Epidermal melanocyte (primary cell): ENCODE measurements at regions not wholly inside any gene's neighbourhood (a gene's known extent, or its start where the extent isn't known, plus 50 kb on each side); places are given as distances from the start of the nearest gene placed in this dataset.
"Not testable (repeated sequence)": the region's sequence is repeated elsewhere in the genome, so short reads cannot be mapped to it uniquely, and the experiment has no call there.

Experiments used
- DNase-seq: peaks from one replicate; pipeline ENCODE4 v3.0.0; 2011; ENCODE audit warnings: low spot score; ENCODE audit not compliant: insufficient read length

GRCh38 chr9:87781331-87781730 lies 55.4 kb downstream of the CTSL start:
- no peak for DNase-seq

DNA sequence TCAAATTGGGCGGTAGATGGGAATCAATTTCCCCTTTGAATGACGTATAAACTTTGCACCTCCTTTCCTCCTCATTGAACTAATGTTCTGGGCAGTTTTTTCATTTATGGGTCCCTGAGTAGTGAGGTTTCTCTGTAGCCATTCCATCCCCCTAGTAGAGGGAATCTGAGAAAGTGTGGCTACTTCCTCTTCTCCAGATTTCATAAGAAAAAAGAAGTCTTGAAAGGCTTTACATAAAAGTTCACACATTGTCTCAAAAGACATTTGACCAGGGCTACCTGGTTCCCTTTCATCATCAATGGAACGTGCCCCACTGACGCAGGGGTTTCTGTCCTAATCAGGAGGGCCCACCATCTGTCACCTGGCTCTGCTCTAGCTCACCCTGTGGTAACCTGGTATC lies 57.3 kb downstream of the CTSL start:
- DNase-seq: no peak

DNA sequence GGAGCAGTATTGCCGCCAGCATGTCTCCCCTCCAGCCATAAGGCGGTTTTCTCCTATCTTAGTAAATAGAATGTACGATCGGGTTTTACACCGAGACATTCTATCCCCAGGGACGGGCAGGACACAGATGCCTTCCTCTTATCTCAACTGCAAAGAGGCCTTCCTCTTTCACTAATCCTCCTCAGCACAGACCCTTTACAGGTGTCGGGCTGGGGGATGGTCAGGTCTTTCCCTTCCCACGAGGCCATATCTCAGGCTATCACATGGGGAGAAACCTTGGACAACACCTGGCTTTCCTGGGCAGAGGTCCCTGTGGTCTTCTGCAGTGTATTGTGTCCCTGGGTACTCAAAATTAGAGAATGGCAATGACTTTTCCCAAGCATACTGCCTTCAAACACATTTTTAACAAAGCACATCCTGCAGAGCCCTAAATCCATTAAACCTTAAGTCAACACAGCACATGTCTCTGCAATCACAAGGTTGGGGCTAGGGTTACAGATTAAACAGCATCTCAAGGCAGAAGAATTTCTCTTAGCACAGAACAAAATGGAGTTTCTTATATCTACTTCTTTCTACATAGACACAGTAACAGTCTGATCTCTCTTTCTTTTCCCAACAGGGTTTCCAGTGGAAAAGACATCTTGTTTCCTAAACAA lies 59.5 kb downstream of the CTSL start:
- DNase-seq: not testable (repeated sequence)

GRCh38 chr9:87786423-87786822 lies 60.5 kb downstream of the CTSL start:
- DNase-seq: no peak

- no peak for DNase-seq
Observed at GRCh38 chr9:87786876-87787275, 61.0 kb downstream of the CTSL start.

DNA sequence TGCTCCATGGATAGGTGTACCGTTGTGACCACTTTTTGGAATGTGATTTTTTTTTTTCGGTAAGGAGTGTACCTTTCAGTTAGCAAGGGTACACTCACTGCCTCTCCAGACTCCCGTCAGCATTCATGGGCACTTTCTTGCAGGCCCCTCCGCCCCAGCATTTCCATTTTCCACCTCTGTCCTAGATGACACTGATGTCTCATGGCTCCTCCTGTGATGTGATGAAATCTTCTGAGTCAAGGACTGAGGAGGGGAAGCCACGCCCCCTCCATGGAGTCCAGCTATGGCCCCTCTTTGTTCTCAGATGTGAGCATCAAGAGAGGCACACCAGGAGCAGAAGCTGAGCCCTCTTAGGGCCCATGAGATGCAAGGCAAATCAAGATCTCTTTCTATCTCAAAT lies 61.8 kb downstream of the CTSL start:
- no peak for DNase-seq

DNA sequence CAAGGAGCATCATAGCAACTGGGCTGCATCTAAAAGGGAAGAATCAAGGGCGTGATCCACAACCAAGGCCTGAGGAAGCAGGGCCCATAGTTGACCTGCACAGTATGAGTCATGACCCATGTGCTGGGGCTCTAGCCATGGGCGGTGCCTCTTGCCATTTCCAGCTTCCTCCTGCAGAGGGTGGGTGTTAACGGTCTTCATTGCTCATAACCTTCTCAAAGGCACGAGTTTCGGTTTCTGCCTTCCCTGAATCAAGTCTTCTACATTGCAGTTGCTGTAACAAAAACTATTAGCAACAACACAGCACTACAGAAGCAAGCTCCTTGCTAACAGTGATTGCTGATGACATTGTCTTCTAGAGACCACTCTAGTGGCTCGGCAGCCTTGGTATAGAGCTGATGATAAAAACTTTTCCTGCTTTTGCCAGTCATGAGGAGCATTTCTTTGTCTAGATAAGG lies 66.9 kb downstream of the CTSL start:
- peak; percentile 27 for DNase-seq

DNA sequence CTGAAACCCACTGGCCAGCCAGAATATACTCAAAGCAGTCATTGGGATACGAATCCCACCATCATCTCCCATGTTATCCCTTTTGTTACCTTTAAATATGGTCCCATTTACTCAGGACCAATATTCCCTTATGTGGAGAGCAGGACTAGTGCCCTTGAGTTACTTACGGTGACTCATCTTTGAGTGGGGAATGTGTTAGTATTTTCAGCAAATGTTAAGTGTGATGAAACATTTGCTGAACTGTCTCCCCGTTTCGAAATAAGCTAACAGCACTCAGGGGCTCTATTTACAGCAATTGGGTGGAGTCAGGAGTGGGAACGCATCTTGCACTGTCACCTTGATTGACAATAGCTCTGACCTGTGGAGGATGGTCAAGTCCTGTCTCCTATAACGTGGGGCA lies 67.4 kb downstream of the CTSL start:
- peak; percentile 40 for DNase-seq

GRCh38 chr9:87795178-87795577 lies 69.3 kb downstream of the CTSL start:
- no peak for DNase-seq

- no peak for DNase-seq
Observed at GRCh38 chr9:87796196-87796595, 70.3 kb downstream of the CTSL start.

DNA sequence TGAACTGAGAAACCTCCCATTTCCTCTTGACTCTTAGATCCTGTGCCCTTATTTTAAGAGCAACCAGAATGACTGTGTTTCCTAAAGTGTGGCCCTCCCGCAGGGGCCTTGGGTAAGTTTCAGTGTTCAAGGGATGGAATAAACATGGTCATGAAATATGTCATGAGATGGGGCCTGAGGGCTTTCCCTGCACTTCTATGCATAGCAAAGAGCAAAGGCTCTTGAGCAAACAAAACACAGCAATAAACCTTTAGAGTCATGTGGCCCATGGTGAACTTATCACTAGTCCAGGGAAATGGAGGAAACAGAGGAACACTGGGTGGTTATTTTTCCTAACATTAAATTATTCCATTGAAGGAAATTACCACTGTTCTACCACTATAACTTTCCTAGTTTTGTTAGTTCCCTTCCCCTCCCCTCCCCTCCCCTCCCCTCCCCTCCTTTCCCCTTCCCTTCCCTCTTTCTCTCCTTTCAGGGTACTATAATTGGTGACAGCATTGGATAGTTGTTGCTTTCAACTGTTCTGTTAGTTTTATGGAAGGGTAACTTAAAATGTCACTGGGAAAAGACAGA lies 72.4 kb downstream of the CTSL start:
- DNase-seq: peak; percentile 38

DNA sequence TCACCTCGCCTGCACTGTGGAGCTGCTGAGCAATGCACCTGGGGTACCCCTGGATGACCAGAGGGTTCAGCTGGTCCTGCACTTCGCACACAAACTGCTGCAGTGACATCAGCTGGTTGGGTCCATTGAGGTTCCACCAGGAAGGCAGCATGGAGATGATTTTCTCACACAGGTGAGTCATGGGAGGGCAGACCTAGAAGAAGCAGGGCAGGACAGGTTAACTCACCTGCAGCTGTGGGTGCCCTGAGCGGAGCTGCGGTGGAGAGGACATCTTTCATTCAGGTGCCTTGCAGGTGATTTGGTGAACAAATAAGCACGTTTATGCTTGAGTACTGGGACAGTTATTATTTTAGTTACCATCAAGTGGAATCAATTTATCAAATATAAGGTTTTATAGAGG lies 73.6 kb downstream of the CTSL start:
- no peak for DNase-seq

DNA sequence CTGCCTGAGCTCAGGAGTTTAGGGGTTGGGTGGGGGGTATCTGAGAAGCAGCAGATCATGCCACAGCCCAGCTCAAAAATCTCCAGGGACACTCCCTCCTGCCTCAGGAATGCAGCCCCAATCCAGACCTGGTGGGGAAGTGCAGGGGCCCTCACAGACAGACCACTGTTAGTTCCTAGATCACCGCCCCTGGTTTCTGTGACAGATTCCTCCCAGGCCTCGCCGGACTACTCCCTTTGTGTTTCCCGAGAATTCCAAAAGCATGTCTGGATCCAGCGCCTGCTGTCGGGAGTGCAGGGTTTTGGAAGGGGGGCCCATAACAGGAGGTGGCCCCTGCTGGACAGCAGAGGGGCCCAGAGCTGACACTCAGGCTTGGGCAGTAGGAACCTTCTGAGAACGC lies 74.5 kb downstream of the CTSL start:
- DNase-seq: no peak

DNA sequence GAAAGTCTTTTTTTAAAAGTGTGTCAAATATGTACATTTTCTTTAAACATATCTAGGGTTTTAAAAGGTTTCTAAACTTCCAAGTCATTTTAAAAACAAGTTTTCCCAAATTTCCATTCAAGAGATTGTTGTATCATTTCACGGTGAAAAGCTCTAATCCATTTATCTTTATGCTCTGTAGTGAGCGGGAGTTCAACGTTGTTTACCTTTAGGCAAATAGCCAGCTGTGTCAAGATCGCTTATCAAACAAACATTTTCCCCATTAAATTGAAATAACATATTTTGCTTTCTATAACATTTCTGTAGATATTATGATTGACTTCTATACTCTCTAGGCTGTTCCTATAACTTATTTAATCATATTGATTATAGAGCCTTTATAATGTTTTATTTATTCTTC lies 75.1 kb downstream of the CTSL start:
- DNase-seq: no peak

DNA sequence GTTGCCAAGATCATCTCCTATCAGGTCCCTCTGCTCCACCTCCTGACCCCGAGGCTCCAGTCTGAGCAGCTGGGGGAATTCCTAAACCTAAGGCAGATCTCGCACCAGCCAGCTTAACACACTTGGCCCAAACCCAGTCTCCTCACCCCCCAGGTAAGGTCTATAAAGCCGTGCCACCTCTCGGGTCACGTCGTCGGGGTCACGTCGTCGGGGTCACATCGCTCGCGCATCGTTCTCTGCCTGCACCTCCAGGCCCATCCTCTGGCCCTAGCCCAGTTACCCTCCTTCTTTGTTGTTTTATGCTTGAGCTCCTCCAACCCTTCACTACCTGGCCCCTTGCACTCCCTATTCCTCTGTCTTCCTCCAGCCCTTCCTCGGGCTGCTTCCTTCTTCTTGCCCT lies 77.2 kb downstream of the CTSL start:
- no peak for DNase-seq

DNA sequence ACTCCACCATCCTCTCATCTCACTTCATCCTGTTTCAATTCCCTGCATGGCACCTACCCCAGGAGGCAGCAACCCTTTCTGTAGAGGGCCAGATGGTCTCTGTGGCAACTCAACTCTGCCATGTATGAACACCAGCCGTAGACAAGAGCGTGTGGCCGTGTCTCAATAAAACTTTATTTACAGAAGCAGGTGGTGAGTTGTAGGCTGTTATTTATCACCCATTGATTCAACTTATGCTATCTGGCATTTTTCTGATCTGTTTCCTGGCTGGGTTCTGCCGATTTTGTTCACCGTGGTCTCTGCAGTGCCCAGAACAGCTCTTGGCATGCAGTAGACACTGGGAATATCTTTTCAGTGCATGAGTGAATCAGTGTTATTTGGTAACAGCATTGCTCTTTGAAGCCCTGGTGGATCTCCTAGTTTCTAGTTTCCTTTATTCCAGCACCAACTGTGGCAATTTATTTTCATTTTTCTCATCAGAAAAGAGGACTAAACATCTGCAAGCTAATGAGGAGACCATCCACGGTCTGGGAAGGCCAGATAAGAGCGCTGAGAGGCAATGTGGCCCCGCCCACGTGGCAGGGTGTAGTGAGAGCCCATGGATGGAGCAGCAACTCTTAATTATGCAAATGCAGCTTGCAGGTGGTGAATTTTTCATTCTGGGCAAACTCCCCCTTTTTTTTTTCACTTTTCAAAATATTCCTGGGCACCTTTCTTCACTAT lies 77.9 kb downstream of the CTSL start:
- no peak for DNase-seq

GRCh38 chr9:87805259-87805658 lies 77.4 kb upstream of the SPATA31E1 start:
- DNase-seq: no peak

- DNase-seq: no peak
Observed at GRCh38 chr9:87810008-87810407, 72.7 kb upstream of the SPATA31E1 start.

- DNase-seq: no peak
Observed at GRCh38 chr9:87810679-87811178, 71.9 kb upstream of the SPATA31E1 start.

DNA sequence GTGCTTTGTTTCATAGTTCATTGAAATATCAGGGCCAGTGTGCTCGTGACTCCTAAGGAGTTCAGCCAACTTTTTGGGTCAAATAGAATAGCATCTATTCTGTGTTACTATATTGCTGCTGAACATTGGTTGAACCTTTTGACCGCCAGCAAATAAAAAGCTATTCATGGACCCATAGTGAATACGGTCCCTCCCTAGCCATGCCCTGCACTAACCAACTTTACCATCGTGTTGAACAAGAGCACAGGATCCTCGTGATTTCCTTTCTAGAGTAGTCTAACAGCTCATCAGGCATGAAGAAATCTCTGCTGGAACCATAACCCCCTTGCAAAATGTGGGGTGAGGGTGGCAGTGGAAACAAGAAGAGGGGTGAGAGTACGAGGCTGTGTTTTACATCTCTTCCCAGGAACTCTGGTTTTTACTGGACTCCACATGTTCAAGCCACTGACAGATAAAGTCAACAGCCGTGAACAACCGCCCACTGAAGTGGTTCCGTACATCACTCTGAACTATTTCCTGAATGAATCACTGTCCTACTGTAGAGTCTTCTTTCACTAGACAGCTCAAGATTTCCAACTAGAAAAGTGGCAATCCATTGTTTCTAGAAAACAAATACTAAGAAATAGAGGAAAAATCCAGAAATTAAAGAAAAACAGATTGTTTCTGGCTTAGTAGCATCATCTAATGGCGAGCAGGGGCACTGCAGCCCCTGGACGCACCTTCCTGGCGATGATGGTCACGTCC lies 70.1 kb upstream of the SPATA31E1 start:
- peak; percentile 43 for DNase-seq

DNA sequence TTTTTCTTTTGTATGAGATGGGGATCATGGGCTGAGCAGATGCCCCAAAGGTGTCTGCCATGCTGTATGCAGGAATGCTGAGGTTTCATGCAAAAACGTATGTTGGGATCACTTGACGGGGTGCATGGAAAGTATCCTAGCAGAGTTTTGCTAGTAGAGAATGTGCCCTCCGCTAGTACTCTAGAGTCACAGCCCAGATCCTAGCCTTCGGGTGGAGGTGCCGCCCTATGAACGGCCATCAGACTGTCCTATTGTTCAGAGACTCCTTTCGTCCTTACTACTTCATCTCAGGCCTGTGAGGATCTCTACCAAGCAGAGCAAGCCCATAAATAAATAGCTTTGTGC lies 69.6 kb upstream of the SPATA31E1 start:
- no peak for DNase-seq

GRCh38 chr9:87816036-87816435 lies 66.6 kb upstream of the SPATA31E1 start:
- no peak for DNase-seq
